TTC549 (cell line): ENCODE measurements at regions not wholly inside any gene's neighbourhood (a gene's known extent, or its start where the extent isn't known, plus 50 kb on each side); places are given as distances from the start of the nearest gene placed in this dataset.

Experiments
- FAIRE-seq: peaks from 2 replicates; lab custom pipeline; 2012; peaks lifted over from hg19 to GRCh38; lab: Jason Lieb, UNC

GRCh38 chr10:57506414-57507094 is 761.1 kb downstream of the IPMK start:
- no peak for FAIRE-seq

GRCh38 chr10:57494486-57494885 is 773.2 kb downstream of the IPMK start:
- no peak for FAIRE-seq

- no peak for FAIRE-seq
These were observed 785.4 kb downstream of the IPMK start for GRCh38 chr10:57482259-57482658.

GRCh38 chr10:57472823-57473619 is 794.7 kb downstream of the IPMK start:
- no peak for FAIRE-seq

GRCh38 chr10:57468894-57469432 is 798.7 kb downstream of the IPMK start:
- FAIRE-seq = no peak

DNA sequence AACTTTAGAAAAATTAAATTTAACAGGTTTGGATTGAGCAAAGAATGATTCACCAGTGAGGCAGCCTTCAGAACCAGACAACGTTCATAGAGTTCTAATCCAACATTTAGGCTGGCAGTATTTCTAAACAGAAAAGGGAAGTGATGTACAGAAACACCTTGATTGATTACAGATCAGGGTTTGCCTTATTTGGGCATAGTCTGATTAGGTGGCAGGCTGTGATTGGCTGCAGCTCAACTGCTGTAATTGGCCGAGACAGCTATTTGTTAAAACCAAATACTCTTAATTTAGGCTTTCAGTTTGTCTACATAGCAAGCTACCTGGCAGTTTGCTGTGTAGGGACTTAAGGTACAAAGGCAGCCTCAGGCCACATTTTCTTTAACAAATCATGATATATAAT is 802.5 kb downstream of the IPMK start:
- no peak for FAIRE-seq

- FAIRE-seq = no peak
These were observed 807.2 kb downstream of the IPMK start for GRCh38 chr10:57460540-57460939.

DNA sequence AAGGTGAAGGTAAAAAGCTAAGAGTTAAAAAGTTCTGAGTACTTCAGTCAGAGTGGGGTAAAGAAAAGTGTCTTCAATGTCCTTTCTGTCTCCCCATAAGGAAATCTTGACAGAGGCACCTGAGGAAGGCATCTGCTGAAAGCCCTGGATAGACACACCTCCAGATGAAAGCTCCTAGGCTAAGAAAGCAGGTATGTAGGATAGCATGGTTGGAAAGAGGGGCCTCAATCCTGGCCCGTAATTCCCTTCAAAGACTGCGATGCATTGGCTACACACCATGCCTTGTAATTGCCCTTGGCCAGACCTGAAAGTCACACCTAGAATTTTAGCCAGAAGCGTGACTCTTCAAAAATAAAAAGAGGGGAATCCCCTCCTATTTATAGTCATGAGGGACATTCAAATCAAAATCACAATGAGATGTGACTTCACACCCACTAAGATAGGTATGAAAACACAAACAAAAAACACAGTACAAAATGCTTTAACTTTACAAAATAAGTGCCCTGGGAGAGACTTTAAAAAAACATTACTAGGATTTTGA is 809.7 kb downstream of the IPMK start:
- no peak for FAIRE-seq

DNA sequence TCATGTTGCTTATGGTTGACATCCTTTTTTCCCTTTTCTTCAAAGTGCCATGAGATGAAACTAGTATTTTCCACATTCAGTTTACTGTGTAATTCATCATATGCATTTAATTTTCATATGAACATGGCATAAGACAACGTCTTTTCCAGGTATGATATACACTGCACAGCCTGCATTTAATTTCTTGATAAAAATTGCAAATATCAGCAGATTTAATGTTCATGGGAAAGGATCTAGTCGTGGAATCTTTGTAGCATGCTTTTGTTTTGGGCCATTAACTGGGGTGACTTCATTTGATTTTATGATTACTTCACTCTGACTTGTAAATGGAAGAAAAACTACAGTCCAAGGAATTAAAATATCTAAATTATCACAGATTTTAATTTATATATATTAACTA is 837.3 kb downstream of the IPMK start:
- FAIRE-seq = no peak

GRCh38 chr10:57420881-57421280 is 846.8 kb downstream of the IPMK start:
- FAIRE-seq = no peak

DNA sequence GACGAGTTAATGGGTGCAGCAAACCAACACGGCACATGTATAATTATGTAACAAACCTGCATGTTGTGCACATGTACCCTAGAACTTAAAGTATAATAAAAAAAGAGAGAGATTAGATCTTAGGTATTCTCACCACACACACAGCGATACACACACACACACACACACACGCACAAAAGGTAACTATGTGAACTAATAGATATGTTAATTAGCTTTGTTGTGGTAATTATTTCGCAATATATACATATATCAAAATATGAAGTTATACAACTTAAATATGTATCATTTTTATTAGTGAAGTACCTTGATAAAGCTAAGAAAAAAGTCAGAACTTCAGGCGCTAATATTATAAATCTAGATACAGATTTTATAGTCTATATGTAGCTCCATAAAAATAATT is 849.2 kb downstream of the IPMK start:
- FAIRE-seq = no peak

DNA sequence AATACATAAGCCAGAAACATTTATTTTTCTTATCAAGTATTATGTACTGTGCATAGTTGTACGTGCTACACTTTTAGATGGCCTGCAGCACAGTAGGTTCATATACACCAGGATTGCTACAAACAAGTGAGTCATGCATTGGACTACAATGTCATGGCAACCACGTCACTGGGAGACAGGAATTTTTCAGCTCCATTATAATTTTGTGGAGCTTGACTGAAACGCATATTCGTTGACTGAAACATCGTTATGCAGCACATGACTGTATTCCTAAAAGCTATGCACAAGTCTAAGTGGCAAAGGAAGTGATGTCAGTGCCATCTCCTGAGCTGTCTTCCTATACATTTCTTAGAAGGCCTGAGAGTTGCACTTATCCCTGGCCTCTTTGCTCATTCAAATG is 871.8 kb downstream of the IPMK start:
- no peak for FAIRE-seq

DNA sequence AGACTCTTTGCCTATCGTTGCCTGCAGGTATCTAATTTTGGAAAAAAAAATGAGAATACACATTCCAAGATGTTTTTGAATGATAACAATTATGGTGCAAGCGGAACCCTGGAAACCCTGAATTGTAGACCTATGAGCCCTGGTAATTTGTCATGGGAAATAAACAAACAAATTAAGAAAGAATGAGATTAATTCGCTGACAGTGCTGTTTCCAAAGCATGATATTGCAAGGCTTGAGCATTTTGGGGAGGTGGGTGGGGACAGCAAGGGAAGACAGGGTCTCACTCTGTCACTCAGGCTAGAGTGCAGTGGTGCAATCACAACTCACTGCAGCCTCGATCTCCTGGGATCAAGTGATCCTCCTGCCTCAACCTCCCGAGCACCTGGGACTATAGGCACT is 900.3 kb downstream of the IPMK start:
- no peak for FAIRE-seq

- no peak for FAIRE-seq
These were observed 904.9 kb downstream of the IPMK start for GRCh38 chr10:57362811-57363210.

GRCh38 chr10:57353403-57354003 is 914.2 kb downstream of the IPMK start:
- FAIRE-seq = no peak

DNA sequence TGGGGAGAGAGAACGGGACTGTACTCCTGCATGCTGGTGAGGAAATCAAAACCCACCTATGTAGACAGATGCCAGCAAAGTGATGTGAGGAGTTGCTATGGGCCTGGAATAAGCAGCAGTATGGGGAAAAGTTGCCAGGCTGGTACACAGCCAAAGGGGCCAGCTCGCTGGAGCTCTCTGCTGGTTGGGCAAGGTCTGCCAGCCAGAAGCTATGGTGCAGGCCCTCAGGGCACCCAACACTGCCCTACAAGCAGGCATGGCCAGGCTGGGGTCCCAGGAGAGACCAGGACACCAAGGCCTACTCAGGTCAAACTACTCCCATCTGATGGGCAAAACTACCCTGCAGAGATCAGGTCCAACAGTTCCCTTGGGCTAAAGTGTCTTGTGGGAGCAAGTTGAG is 916.6 kb downstream of the IPMK start:
- no peak for FAIRE-seq

GRCh38 chr10:57341294-57341693 is 926.4 kb downstream of the IPMK start:
- no peak for FAIRE-seq

DNA sequence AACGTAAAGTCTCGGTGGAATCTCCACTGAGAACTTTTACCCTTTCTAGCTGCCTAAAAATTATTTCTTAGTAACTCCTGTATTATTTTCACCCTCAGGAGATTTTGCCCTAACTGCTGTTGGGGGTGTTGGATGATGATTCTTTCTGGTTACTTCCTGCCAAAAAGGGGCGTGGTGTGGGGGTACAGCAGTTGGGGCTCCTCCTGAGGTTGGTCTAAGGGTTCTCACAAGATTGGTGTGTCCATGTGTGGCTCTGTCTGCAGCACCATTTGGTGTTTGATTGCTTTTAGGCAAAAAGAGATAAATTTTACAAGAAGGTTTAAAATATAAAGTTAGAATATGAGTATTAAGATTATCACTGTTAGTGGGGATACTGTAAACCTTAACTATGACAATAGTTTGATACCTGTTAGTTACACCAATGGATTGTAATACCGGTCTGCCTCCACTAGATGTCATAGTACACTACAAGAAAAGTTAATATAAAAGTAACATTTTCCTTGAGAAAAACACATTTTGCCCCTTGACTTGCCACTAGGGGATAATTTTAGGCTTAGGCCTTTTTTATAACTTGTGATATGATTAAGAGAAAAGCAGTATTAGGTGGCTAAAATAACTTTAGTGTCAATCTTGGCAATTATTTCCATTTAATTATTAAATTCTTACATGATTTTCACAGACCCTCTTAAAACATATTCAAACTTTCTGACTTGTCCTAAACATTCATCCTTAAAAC is 928.7 kb downstream of the IPMK start:
- peak; percentile 89 for FAIRE-seq

DNA sequence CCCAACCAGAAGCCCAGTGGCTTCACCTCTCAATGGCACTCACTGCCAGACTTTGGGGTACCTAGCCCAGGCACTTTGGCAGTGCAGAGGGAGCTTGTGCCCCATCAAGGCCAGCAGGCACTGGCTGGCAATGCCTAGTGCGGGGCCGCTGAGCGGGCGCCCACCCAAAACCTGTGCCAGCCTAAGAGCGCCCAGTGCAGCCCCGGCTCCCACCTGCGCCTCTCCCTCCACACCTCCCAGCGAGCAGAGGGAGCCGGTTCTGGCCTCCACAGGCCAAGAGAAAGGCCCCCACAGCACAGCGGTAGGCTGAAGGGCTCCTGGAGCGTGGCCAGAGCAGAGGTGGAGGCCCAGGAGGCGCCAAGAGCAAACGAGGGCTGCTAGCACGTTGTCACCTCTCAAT is 930.8 kb downstream of the IPMK start:
- no peak for FAIRE-seq

GRCh38 chr10:57336341-57336740 is 931.4 kb downstream of the IPMK start:
- no peak for FAIRE-seq

DNA sequence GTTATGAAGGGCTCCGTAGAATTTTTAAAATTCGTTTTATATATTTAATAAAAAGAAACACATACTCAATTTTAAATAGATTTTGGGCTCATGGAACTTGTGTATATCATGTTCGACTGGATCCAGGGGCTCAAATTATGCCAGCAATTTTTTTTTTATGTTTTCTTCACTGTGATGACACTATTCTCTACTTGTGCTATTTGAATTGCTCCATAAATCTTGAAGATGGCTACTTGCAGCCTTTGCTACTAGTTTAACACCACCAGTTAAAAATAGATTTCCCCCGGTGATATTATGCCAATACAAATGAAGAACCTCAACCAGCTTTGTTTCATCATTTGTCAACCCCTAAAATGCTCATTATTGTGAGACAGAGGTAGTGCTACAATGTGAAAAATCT is 933.2 kb downstream of the IPMK start:
- FAIRE-seq = no peak

DNA sequence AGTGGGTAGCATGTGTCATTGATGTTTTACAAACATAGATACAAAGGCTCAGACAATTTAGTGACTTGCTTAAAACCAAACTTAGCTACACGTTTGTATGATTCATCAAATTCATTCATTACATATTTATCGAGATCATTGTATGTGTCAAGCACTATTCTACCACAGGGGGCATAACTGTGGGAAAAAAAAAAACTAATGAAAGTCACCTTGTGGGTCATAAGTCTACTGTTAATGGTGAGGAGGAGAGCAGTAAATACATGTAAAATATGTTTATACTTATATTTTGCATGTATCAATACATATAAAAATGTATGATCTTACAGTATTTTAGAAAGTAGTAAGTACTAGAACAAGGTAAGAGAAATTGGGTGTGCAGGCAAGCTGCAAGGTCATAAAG is 933.8 kb downstream of the IPMK start:
- no peak for FAIRE-seq
